B cell (primary cell): ENCODE measurements at regions not wholly inside any gene's neighbourhood (a gene's known extent, or its start where the extent isn't known, plus 50 kb on each side); places are given as distances from the start of the nearest gene placed in this dataset.

Experiments used
- ATAC-seq: fragments of 200-7000 bp; cut with Tn5 transposase; one replicate; pipeline ENCODE4 v1.10.0; 2021; ENCODE audit warnings: low read depth, mild to moderate bottlenecking, moderate number of reproducible peaks, moderate library complexity
- CTCF ChIA-PET: fragments of 350-600 bp; sonication (Branson Sonifier 250); formaldehyde crosslinking; loops from one replicate; lab custom pipeline; 2021; ENCODE audit warnings: antibody characterized with exemption, inconsistent platforms; lab: Charles Lee
- POLR2A ChIA-PET: fragments of 350-600 bp; sonication (Branson Sonifier 250); formaldehyde crosslinking; loops from one replicate; lab custom pipeline; 2021; ENCODE audit warnings: antibody characterized with exemption; lab: Charles Lee
- DNase-seq: peaks from one replicate; pipeline ENCODE4 v3.0.0; 2013
- H2AFZ ChIP-seq: 2 replicates; pipeline ENCODE4 v1.6.1; 2012; ENCODE audit warnings: mild to moderate bottlenecking, low read depth, low read length; ENCODE audit not compliant: insufficient read depth, poor library complexity, severe bottlenecking
- H3K27ac ChIP-seq, 2 donors: 1 replicate in 1 of 2; 2 replicates in 1 of 2; pipeline ENCODE4 v1.5.1; 2012 to 2013; ENCODE audit warnings: low read length in 2 of 2, mild to moderate bottlenecking in 2 of 2, moderate library complexity in 1 of 2
- H3K27me3 ChIP-seq, 4 experiments: fragments of 200-600 bp in 1 of 4; sonication (generic) in 1 of 4; replicated peaks in 1 of 4; 1 replicate in 2 of 4; 2 replicates in 2 of 4; pipeline versions ENCODE4 v1.6.1 to v1.7.0; 2013 to 2016; ENCODE audit warnings: low read length in 3 of 4, mild to moderate bottlenecking in 2 of 4, mixed read lengths in 1 of 4, moderate library complexity in 1 of 4; ENCODE audit not compliant: insufficient read depth in 4 of 4, control insufficient read depth in 3 of 4; ENCODE audit errors: control extremely low read depth in 1 of 4
- H3K36me3 ChIP-seq, 2 experiments: replicated peaks in 1 of 2; 1 replicate in 1 of 2; 2 replicates in 1 of 2; pipeline versions ENCODE4 v1.6.1 to v1.7.1; 2013; ENCODE audit warnings: low read length in 1 of 2; ENCODE audit not compliant: insufficient read depth in 2 of 2, control insufficient read depth in 1 of 2; ENCODE audit errors: control extremely low read depth in 1 of 2, extremely low read depth in 1 of 2
- H3K4me1 ChIP-seq, 2 donors: fragments of 200-600 bp in 1 of 2; sonication (generic) in 1 of 2; 1 replicate in 1 of 2; 2 replicates in 1 of 2; pipeline versions ENCODE4 v1.5.1 to v1.6.1; 2013 to 2017; ENCODE audit warnings: low read length in 2 of 2; ENCODE audit not compliant: control insufficient read depth in 2 of 2, insufficient read depth in 2 of 2
- H3K4me2 ChIP-seq: replicated peaks from 2 replicates; pipeline ENCODE3; 2012; ENCODE audit warnings: mild to moderate bottlenecking, low read depth, low read length; ENCODE audit not compliant: poor library complexity, severe bottlenecking
- H3K4me3 ChIP-seq, 5 experiments: fragments of 200-600 bp in 1 of 5; sonication (generic) in 1 of 5; 1 replicate in 3 of 5; 2 replicates in 2 of 5; pipeline versions ENCODE4 v1.5.1 to v1.7.0; 2011 to 2016; ENCODE audit warnings: low read length in 4 of 5, mild to moderate bottlenecking in 4 of 5, low read depth in 2 of 5, control low read depth in 1 of 5, moderate library complexity in 1 of 5; ENCODE audit not compliant: insufficient read depth in 1 of 5; ENCODE audit errors: control extremely low read depth in 1 of 5, extremely low read depth in 1 of 5
- H3K79me2 ChIP-seq: fragments of 200-600 bp; sonication (generic); one replicate; pipeline ENCODE4 v1.6.0; 2016; ENCODE audit warnings: low read length; ENCODE audit not compliant: control insufficient read depth, insufficient read depth
- H3K9ac ChIP-seq: fragments of 200-600 bp; sonication (generic); 2 replicates; pipeline ENCODE4 v1.6.1; 2017; ENCODE audit warnings: mild to moderate bottlenecking, low read length, moderate library complexity
- H3K9me3 ChIP-seq, 3 donors: one replicate each; pipeline versions ENCODE4 v1.6.1 to v1.7.1; 2013; ENCODE audit warnings: low read length in 2 of 3; ENCODE audit not compliant: control insufficient read depth in 2 of 3, insufficient read depth in 1 of 3; ENCODE audit errors: control extremely low read depth in 1 of 3
- H4K20me1 ChIP-seq: 2 replicates; pipeline ENCODE4 v1.6.0; 2012; ENCODE audit warnings: mild to moderate bottlenecking, low read length; ENCODE audit not compliant: insufficient read depth, control insufficient read depth, poor library complexity, severe bottlenecking
- H3K27ac Mint-ChIP-seq: one replicate; pipeline ENCODE4 v1.8.0; 2021; ENCODE audit warnings: mixed read lengths
- H3K27me3 Mint-ChIP-seq: one replicate; pipeline ENCODE4 v1.8.0; 2021; ENCODE audit warnings: mixed read lengths
- H3K4me1 Mint-ChIP-seq: one replicate; pipeline ENCODE4 v1.8.0; 2021; ENCODE audit warnings: mixed read lengths
- H3K4me3 Mint-ChIP-seq: one replicate; pipeline ENCODE4 v1.8.0; 2021; ENCODE audit warnings: mixed read lengths
- H3K9me3 Mint-ChIP-seq: one replicate; pipeline ENCODE4 v1.8.0; 2022; ENCODE audit warnings: mixed read lengths; ENCODE audit not compliant: insufficient read depth
- CTCF ChIP-seq: fragments of 200-600 bp; IDR thresholded peaks from one replicate; pipeline ENCODE4 v1.8.0; 2022; ENCODE audit warnings: antibody characterized with exemption, mild to moderate bottlenecking
- EZH2 ChIP-seq: IDR thresholded peaks from 2 replicates; pipeline ENCODE4 v1.6.1; 2012; ENCODE audit warnings: borderline replicate concordance, low read depth, mild to moderate bottlenecking, moderate library complexity, low read length; ENCODE audit not compliant: insufficient read depth, poor library complexity, severe bottlenecking
- WGBS: methylation state at CpG from one replicate; pipeline ENCODE4 v1.1.5; 2013; ENCODE audit warnings: missing lambda C conversion rate; ENCODE audit not compliant: insufficient coverage; 5-methylcytosine and 5-hydroxymethylcytosine counted together
- intact Hi-C: fragments of 100-400 bp; cut with micrococcal nuclease; formaldehyde crosslinking; loops from one replicate; pipeline ENCODE4 v1.10.0; 2022

- Histone ChIP-seq H3K27me3 (no peaks in the 10 kb centered on the region), H3K27ac (no peak overlapping the region), H3K79me2 (no peaks in the 10 kb centered on the region), H3K36me3 (no peaks in the 10 kb centered on the region), H3K9ac (no peak overlapping the region), H2AFZ (no peak overlapping the region), H3K9me3 (peaks cover 0 to 5% (median 0%) of the 10 kb centered on the region in 3 donors), H3K4me2 (no peak overlapping the region), H4K20me1 (no peaks in the 10 kb centered on the region), H3K4me1 (no peaks in the 10 kb centered on the region), H3K4me3 (no peak overlapping the region)
- Mint-ChIP-seq H3K27me3 (peaks cover 9% of the 10 kb centered on the region), H3K4me1 (no peaks in the 10 kb centered on the region), H3K4me3 (no peak overlapping the region), H3K27ac (no peak overlapping the region), H3K9me3 (peaks cover 2% of the 10 kb centered on the region)
- ChIA-PET POLR2A (no interaction called here), CTCF (no interaction called here)
- DNase-seq: no peak
- 80% methylated on average over 1 of the region's 3 CpGs for WGBS
- TF ChIP-seq CTCF (no peak), EZH2 (no peak)
- ATAC-seq: no peak
- intact Hi-C loops: no loop called here
These were observed 52.2 kb upstream of the DTNBP1 start for GRCh38 chr6:15715060-15715459.

DNA sequence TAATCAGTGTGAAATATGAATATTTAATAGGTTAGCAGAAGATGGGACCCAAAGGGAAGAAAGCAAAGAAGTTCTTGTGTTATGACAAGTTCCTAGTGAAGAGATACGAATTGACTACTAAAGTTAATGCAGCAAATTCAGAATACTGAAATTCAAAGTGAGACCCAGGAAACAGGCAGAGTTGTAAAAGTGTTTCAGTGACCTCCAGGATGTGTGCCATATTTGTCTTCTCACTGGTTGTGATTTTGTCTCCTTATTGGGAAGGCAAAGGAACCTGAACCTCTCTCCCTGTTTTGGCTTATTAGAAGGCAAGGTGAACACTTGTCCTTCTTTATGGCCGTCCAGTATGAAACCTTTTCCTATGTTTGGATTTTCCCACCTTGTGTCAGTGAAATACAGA lies 51.8 kb upstream of the DTNBP1 start:
- no peak for DNase-seq
- Mint-ChIP-seq H3K4me1 (no peaks in the 10 kb centered on the region), H3K9me3 (peaks cover 2% of the 10 kb centered on the region), H3K27ac (no peak overlapping the region), H3K4me3 (no peak overlapping the region), H3K27me3 (peaks cover 9% of the 10 kb centered on the region)
- Histone ChIP-seq H3K9ac (no peak overlapping the region), H3K79me2 (no peaks in the 10 kb centered on the region), H4K20me1 (no peaks in the 10 kb centered on the region), H3K36me3 (no peaks in the 10 kb centered on the region), H3K4me1 (no peaks in the 10 kb centered on the region), H3K27ac (no peak overlapping the region), H3K9me3 (peaks cover 0 to 5% (median 0%) of the 10 kb centered on the region in 3 donors), H3K27me3 (no peaks in the 10 kb centered on the region), H3K4me3 (no peak overlapping the region), H2AFZ (no peak overlapping the region), H3K4me2 (no peak overlapping the region)
- 80% methylated on average over 1 of the region's 2 CpGs for WGBS
- ChIA-PET CTCF (no interaction called here), POLR2A (no interaction called here)
- intact Hi-C loops: no loop called here
- TF ChIP-seq EZH2 (no peak), CTCF (no peak)
- no peak for ATAC-seq
